ENCODE measurements at regions not wholly inside any gene's neighbourhood (a gene's known extent, or its start where the extent isn't known, plus 50 kb on each side); places are given as distances from the start of the nearest gene placed in this dataset.
"Not testable (repeated sequence)": the region's sequence is repeated elsewhere in the genome, so short reads cannot be mapped to it uniquely, and the experiment has no call there.

DNA sequence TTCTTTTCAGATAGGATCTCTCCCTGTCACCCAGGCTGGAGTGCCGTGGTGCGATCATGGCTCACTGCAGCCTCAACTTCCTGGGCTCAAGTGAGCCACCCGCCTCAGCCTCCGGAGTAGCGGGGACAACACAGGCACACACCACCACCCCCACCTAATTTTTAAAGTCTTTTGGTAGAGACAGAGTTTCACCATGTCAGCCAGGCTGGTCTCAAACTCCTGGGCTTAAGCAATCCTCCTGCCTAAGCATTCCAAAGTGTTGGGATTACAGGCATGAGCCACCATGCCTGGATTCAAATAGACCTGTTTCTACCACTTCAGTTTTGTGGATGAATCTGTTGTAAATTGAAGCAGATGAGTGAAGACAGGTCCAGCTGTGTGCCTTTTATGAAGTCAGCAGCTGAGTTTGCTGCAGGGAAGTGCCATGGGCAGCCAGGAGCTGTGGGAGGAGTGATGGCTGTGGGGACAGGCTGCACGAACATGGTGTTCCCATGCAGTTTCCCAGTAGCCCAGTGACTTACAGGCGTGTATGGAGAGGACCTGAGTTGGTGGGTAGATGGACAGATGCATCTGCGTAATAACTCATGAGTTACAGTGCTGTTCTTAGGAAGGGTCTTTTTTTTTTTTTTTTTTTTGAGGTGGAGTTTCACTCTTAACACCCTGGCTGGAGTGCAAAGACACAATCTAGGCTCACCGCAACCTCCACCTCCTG lies 4476.4 kb upstream of the OR11H1 start:
- TF ChIP-seq, protein P1, sequence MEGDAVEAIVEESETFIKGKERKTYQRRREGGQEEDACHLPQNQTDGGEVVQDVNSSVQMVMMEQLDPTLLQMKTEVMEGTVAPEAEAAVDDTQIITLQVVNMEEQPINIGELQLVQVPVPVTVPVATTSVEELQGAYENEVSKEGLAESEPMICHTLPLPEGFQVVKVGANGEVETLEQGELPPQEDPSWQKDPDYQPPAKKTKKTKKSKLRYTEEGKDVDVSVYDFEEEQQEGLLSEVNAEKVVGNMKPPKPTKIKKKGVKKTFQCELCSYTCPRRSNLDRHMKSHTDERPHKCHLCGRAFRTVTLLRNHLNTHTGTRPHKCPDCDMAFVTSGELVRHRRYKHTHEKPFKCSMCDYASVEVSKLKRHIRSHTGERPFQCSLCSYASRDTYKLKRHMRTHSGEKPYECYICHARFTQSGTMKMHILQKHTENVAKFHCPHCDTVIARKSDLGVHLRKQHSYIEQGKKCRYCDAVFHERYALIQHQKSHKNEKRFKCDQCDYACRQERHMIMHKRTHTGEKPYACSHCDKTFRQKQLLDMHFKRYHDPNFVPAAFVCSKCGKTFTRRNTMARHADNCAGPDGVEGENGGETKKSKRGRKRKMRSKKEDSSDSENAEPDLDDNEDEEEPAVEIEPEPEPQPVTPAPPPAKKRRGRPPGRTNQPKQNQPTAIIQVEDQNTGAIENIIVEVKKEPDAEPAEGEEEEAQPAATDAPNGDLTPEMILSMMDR (IDR thresholded peaks at IDR 0.05) = not testable (repeated sequence)
- TF ChIP-seq POLR2A (IDR thresholded peaks at IDR 0.05) = not testable (repeated sequence)
